GM18499 (cell line): ENCODE measurements at regions not wholly inside any gene's neighbourhood (a gene's known extent, or its start where the extent isn't known, plus 50 kb on each side); places are given as distances from the start of the nearest gene placed in this dataset.

Experiments used
- ATAC-seq: cut with Tn5 transposase; IDR thresholded peaks from one replicate; pipeline ENCODE4 v1.9.1; 2021; ENCODE audit warnings: moderate number of reproducible peaks; ENCODE audit not compliant: insufficient read depth, unreplicated experiment

- no peak for ATAC-seq
Observed at GRCh38 chr10:105356626-105357025, 715.5 kb downstream of the SORCS3 start.

GRCh38 chr10:105354010-105354409 is 712.9 kb downstream of the SORCS3 start:
- ATAC-seq: no peak

GRCh38 chr10:105352827-105353226 is 711.7 kb downstream of the SORCS3 start:
- ATAC-seq: no peak

GRCh38 chr10:105352281-105352680 is 711.2 kb downstream of the SORCS3 start:
- ATAC-seq: no peak

GRCh38 chr10:105351187-105351586 is 710.1 kb downstream of the SORCS3 start:
- ATAC-seq: no peak

- no peak for ATAC-seq
Observed at GRCh38 chr10:105347487-105347886, 706.4 kb downstream of the SORCS3 start.

- ATAC-seq: no peak
Observed at GRCh38 chr10:105342606-105343005, 701.5 kb downstream of the SORCS3 start.

- no peak for ATAC-seq
Observed at GRCh38 chr10:105339669-105340068, 698.6 kb downstream of the SORCS3 start.

- ATAC-seq: no peak
Observed at GRCh38 chr10:105328503-105329133, 687.5 kb downstream of the SORCS3 start.
